NB4 (cell line): ENCODE measurements at regions not wholly inside any gene's neighbourhood (a gene's known extent, or its start where the extent isn't known, plus 50 kb on each side); places are given as distances from the start of the nearest gene placed in this dataset.

Experiments
- MYC ChIP-seq: IDR thresholded peaks from 2 replicates; pipeline ENCODE4 v1.6.1; 2011; ENCODE audit warnings: low read depth, low read length
- POLR2A ChIP-seq: IDR thresholded peaks from 2 replicates; pipeline ENCODE4 v1.6.1; 2011; ENCODE audit warnings: mild to moderate bottlenecking; ENCODE audit not compliant: insufficient read length; ENCODE audit errors: extremely low read depth
- TF ChIP-seq, protein P1 (sequence below): IDR thresholded peaks from one replicate; pipeline ENCODE4 v1.5.1; 2012; ENCODE audit warnings: low read depth, low read length

DNA sequence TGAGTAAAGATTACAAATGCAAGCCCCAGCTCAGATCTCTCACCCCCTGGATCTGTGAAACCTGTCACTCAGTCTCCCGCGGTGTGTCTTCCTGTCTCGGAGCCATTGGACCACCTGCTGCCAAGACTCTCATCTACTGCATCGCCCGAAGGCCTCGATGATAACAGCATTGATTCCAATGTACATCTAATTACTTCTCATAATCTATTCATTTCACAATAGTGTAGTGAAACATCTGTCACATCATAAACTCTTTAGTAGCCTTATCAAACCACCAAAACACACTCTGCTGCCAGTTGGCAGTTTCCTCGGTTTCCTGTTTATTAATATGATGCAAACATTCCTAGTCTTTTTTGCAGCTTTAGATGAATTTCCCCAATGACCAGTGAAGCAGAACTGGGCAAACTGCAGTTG, 220.3 kb downstream of the POU4F1 start:
- TF ChIP-seq, protein P1, sequence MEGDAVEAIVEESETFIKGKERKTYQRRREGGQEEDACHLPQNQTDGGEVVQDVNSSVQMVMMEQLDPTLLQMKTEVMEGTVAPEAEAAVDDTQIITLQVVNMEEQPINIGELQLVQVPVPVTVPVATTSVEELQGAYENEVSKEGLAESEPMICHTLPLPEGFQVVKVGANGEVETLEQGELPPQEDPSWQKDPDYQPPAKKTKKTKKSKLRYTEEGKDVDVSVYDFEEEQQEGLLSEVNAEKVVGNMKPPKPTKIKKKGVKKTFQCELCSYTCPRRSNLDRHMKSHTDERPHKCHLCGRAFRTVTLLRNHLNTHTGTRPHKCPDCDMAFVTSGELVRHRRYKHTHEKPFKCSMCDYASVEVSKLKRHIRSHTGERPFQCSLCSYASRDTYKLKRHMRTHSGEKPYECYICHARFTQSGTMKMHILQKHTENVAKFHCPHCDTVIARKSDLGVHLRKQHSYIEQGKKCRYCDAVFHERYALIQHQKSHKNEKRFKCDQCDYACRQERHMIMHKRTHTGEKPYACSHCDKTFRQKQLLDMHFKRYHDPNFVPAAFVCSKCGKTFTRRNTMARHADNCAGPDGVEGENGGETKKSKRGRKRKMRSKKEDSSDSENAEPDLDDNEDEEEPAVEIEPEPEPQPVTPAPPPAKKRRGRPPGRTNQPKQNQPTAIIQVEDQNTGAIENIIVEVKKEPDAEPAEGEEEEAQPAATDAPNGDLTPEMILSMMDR = no peak
- TF ChIP-seq POLR2A (no peak), MYC (no peak)
